ENCODE measurements at regions not wholly inside any gene's neighbourhood (a gene's known extent, or its start where the extent isn't known, plus 50 kb on each side); places are given as distances from the start of the nearest gene placed in this dataset.

DNA sequence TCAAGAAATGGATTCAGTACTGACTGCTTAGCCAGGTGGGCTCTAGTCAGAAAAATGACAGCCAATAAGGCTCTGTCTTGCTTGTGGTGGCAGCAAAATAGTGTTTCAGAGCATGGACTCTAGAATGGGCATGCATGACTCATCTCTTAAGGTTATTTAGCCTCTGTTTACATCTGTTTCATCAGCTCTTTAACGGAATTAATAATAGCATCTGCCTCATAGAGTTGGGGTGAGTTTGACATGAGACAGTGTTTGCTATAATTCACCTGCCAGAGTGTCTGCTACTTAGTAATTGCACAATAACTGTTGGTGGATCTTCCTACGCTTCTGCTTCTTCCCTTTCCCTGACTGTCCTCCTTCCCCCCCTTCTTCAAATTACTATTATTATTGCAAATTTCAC lies 350.4 kb upstream of the SEMA6D start:
- in situ Hi-C loops (cut with HindIII; ENCODE audit: extremely low pct_ligation_motif_present, low pct_unique_long_range_greater_than_20kb), result no loop called here
- Histone ChIP-seq H4K20me1 (ENCODE audit: insufficient read depth, low read length) (no peaks in the 10 kb centered on the region), H3K4me3 (replicated peaks in 1 of 3; ENCODE audit: insufficient read depth in 1 of 3, low read depth in 2 of 3, low read length in 3 of 3) (no peak overlapping the region), H3K27me3 (ENCODE audit: control insufficient read depth in 1 of 2, insufficient read depth in 2 of 2, low read length in 2 of 2) (no peaks in the 10 kb centered on the region), H2AFZ (ENCODE audit: low read length) (no peak overlapping the region), H3K36me3 (replicated peaks in 1 of 2; ENCODE audit: control insufficient read depth in 1 of 2, insufficient read depth in 2 of 2, low read length in 2 of 2) (no peaks in the 10 kb centered on the region), H3K4me1 (ENCODE audit: insufficient read depth, low read length) (no peaks in the 10 kb centered on the region), H3K27ac (ENCODE audit: extremely low read length, insufficient read depth, low read length) (no peak overlapping the region), H3K79me2 (ENCODE audit: insufficient read depth, low read length) (no peaks in the 10 kb centered on the region), H3K9me3 (ENCODE audit: low read length) (peaks cover 48% of the 10 kb centered on the region), H3K9ac (ENCODE audit: insufficient read depth, low read depth, low read length) (no peak overlapping the region), H3K4me2 (ENCODE audit: low read depth, low read length) (no peak overlapping the region)
- no peak for DNase-seq (ENCODE audit: low spot score)
- ChIA-PET POLR2A (no interaction called here), CTCF (ENCODE audit: low intra/inter-chr PET ratio, low total read pairs) (no interaction called here)
- no peak for FAIRE-seq
- TF ChIP-seq, protein P1, sequence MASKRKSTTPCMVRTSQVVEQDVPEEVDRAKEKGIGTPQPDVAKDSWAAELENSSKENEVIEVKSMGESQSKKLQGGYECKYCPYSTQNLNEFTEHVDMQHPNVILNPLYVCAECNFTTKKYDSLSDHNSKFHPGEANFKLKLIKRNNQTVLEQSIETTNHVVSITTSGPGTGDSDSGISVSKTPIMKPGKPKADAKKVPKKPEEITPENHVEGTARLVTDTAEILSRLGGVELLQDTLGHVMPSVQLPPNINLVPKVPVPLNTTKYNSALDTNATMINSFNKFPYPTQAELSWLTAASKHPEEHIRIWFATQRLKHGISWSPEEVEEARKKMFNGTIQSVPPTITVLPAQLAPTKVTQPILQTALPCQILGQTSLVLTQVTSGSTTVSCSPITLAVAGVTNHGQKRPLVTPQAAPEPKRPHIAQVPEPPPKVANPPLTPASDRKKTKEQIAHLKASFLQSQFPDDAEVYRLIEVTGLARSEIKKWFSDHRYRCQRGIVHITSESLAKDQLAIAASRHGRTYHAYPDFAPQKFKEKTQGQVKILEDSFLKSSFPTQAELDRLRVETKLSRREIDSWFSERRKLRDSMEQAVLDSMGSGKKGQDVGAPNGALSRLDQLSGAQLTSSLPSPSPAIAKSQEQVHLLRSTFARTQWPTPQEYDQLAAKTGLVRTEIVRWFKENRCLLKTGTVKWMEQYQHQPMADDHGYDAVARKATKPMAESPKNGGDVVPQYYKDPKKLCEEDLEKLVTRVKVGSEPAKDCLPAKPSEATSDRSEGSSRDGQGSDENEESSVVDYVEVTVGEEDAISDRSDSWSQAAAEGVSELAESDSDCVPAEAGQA (IDR thresholded peaks at IDR 0.05; ENCODE audit: low read depth), result no peak
- TF ChIP-seq, protein P1 (CRISPR knock-in tag; IDR thresholded peaks at IDR 0.05; ENCODE audit: borderline replicate concordance), result no peak
- TF ChIP-seq, protein P2, sequence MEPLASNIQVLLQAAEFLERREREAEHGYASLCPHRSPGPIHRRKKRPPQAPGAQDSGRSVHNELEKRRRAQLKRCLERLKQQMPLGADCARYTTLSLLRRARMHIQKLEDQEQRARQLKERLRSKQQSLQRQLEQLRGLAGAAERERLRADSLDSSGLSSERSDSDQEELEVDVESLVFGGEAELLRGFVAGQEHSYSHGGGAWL (CRISPR knock-in tag; IDR thresholded peaks at IDR 0.05), result no peak
- no peak for TF ChIP-seq PCBP2 (optimal IDR thresholded peaks at IDR 0.05; ENCODE audit: low read depth, low read length, poor library complexity, severe bottlenecking)
- no peak for TF ChIP-seq SOX13 (IDR thresholded peaks at IDR 0.05)
- TF ChIP-seq SOX13 (CRISPR knock-in tag; conservative IDR thresholded peaks at IDR 0.05 in 1 of 2, IDR thresholded peaks at IDR 0.05 in 1 of 2), result no peak
- no peak for TF ChIP-seq GPN1 (CRISPR knock-in tag; IDR thresholded peaks at IDR 0.05; ENCODE audit: borderline replicate concordance)
- WGBS (ENCODE audit: low lambda C conversion rate), result 0% methylated on average over 2 of the region's 2 CpGs
- intact Hi-C loops (cut with micrococcal nuclease; ENCODE audit: unreplicated experiment), result no loop called here
- no TSS peak for BruUV-seq (replicated peaks)
- no peak for ATAC-seq
